Neural cell (in vitro differentiated cells): ENCODE measurements at regions not wholly inside any gene's neighbourhood (a gene's known extent, or its start where the extent isn't known, plus 50 kb on each side); places are given as distances from the start of the nearest gene placed in this dataset.

Source experiments
- H2AFZ ChIP-seq: fragments of 200-600, 300-800 bp; sonication (generic), shearing (Covaris generic); 2 replicates; pipeline ENCODE4 v1.6.0; 2014; ENCODE audit warnings: low read depth, mild to moderate bottlenecking, antibody characterized with exemption, low read length, moderate library complexity
- H3F3A ChIP-seq: fragments of 200-600 bp; shearing (Covaris generic); 2 replicates; pipeline ENCODE4 v1.6.1; 2016; ENCODE audit warnings: mild to moderate bottlenecking, moderate library complexity, mixed read lengths, antibody characterized with exemption, low read length; ENCODE audit not compliant: insufficient read depth, poor library complexity, severe bottlenecking
- H3K27ac ChIP-seq: fragments of 200-600, 300-800 bp; sonication (generic), shearing (Covaris generic); 2 replicates; pipeline ENCODE4 v1.5.1; 2014; ENCODE audit warnings: mild to moderate bottlenecking, low read length, moderate library complexity
- H3K27me3 ChIP-seq: fragments of 300-800, 200-600 bp; sonication (generic), shearing (Covaris generic); 2 replicates; pipeline ENCODE4 v1.6.0; 2014; ENCODE audit warnings: mild to moderate bottlenecking, low read depth, low read length, moderate library complexity; ENCODE audit not compliant: insufficient read depth
- H3K36me3 ChIP-seq: fragments of 300-800, 200-600 bp; sonication (generic), shearing (Covaris generic); 2 replicates; pipeline ENCODE4 v1.5.1; 2014; ENCODE audit warnings: mild to moderate bottlenecking, antibody characterized with exemption, low read length, moderate library complexity; ENCODE audit not compliant: insufficient read depth
- H3K4me2 ChIP-seq: fragments of 300-800, 200-600 bp; sonication (generic), shearing (Covaris generic); 2 replicates; pipeline ENCODE4 v1.6.0; 2014; ENCODE audit warnings: mild to moderate bottlenecking, low read length
- H3K4me3 ChIP-seq: fragments of 300-800, 200-600 bp; sonication (generic), shearing (Covaris generic); 2 replicates; pipeline ENCODE4 v1.5.1; 2014; ENCODE audit warnings: mild to moderate bottlenecking, low read length, moderate library complexity
- H3K79me2 ChIP-seq: fragments of 200-600 bp; shearing (Covaris generic); replicated peaks from 2 replicates; pipeline ENCODE4 v1.6.0; 2014; ENCODE audit warnings: mild to moderate bottlenecking, low read length, moderate library complexity; ENCODE audit not compliant: insufficient read depth
- H3K9ac ChIP-seq: fragments of 300-800, 200-600 bp; sonication (generic), shearing (Covaris generic); 2 replicates; pipeline ENCODE4 v1.6.1; 2016; ENCODE audit warnings: mild to moderate bottlenecking, low read length, mixed read lengths
- H3K9me2 ChIP-seq: fragments of 200-600 bp; shearing (Covaris generic); 2 replicates; pipeline ENCODE4 v1.6.1; 2016; ENCODE audit warnings: mild to moderate bottlenecking, low read length, mixed read lengths; ENCODE audit not compliant: insufficient read depth
- H3K9me3 ChIP-seq: fragments of 200-600, 300-800 bp; sonication (generic), shearing (Covaris generic); 2 replicates; pipeline ENCODE4 v1.6.1; 2016; ENCODE audit warnings: mild to moderate bottlenecking, mixed run types, low read length, moderate library complexity, mixed read lengths
- H4K20me1 ChIP-seq: fragments of 200-600 bp; shearing (Covaris generic); 2 replicates; pipeline ENCODE4 v1.6.1; 2016; ENCODE audit warnings: mild to moderate bottlenecking, mixed run types; ENCODE audit not compliant: insufficient read depth
- EP300 ChIP-seq: fragments of 450-650 bp; conservative IDR thresholded peaks from 2 replicates; pipeline ENCODE4 v1.6.1; 2014; ENCODE audit warnings: antibody characterized with exemption, mild to moderate bottlenecking, moderate library complexity; ENCODE audit not compliant: poor library complexity, severe bottlenecking
- EZH2 ChIP-seq: fragments of 200-600, 300-800 bp; shearing (Covaris generic), sonication (generic); IDR thresholded peaks from 2 replicates; pipeline ENCODE4 v1.6.1; 2014; ENCODE audit warnings: antibody characterized with exemption, low read length, borderline replicate concordance, mild to moderate bottlenecking; ENCODE audit not compliant: insufficient read depth, poor library complexity, severe bottlenecking
- MXI1 ChIP-seq: fragments of 450-650 bp; conservative IDR thresholded peaks from 2 replicates; pipeline ENCODE4 v1.6.1; 2014; ENCODE audit warnings: antibody characterized with exemption, mild to moderate bottlenecking; ENCODE audit not compliant: poor library complexity, severe bottlenecking
- POLR2AphosphoS5 ChIP-seq: IDR thresholded peaks from 2 replicates; pipeline ENCODE4 v1.6.1; 2012
- RAD21 ChIP-seq: fragments of 450-650 bp; conservative IDR thresholded peaks from 2 replicates; pipeline ENCODE4 v1.6.1; 2014; ENCODE audit warnings: antibody characterized with exemption, mild to moderate bottlenecking, moderate library complexity
- SMC3 ChIP-seq: fragments of 450-650 bp; conservative IDR thresholded peaks from 2 replicates; pipeline ENCODE4 v1.6.1; 2014; ENCODE audit warnings: antibody characterized with exemption, mild to moderate bottlenecking, moderate library complexity; ENCODE audit not compliant: poor library complexity
- TAF1 ChIP-seq: IDR thresholded peaks from 2 replicates; pipeline ENCODE4 v1.6.1; 2012; ENCODE audit warnings: low read depth
- TF ChIP-seq, protein P1 (sequence below): IDR thresholded peaks from 2 replicates; pipeline ENCODE4 v1.6.1; 2012; ENCODE audit warnings: borderline replicate concordance
- TF ChIP-seq, protein P2 (sequence below): fragments of 450-650 bp; IDR thresholded peaks from 2 replicates; pipeline ENCODE4 v1.5.1; 2014; ENCODE audit warnings: antibody characterized with exemption, mild to moderate bottlenecking, moderate library complexity; ENCODE audit not compliant: poor library complexity, severe bottlenecking

DNA sequence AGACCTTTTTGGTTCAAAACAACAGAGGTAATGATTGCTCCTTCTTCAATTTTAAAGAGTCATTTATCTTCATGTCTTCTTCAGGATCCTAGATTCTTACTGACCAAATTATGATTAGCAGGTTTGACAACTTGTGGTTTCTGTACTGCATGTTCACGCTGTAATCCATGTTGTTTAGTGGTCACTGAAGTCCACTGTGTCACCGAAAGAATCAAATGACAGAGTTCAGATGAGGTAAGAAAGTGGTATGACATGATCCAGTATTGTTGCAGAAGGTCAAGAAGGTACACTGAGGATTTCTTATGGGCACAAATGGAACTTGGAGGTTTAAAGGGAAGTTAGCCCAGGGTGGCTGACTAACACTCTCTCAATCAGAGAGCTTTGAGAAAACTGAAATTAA, 649.2 kb downstream of the EFNA5 start:
- no peaks in the 10 kb centered on the region for H4K20me1 ChIP-seq
- no peaks in the 10 kb centered on the region for H3K27me3 ChIP-seq
- no peaks in the 10 kb centered on the region for H3K36me3 ChIP-seq
- no peak overlapping the region for H3K4me3 ChIP-seq
- no peaks in the 10 kb centered on the region for H3K9me3 ChIP-seq
- no peaks in the 10 kb centered on the region for H3K9me2 ChIP-seq
- no peaks in the 10 kb centered on the region for H3F3A ChIP-seq
- TF ChIP-seq POLR2AphosphoS5 (no peak), SMC3 (no peak), MXI1 (no peak), RAD21 (no peak), EP300 (no peak), TAF1 (no peak), EZH2 (no peak)
- TF ChIP-seq, protein P1, sequence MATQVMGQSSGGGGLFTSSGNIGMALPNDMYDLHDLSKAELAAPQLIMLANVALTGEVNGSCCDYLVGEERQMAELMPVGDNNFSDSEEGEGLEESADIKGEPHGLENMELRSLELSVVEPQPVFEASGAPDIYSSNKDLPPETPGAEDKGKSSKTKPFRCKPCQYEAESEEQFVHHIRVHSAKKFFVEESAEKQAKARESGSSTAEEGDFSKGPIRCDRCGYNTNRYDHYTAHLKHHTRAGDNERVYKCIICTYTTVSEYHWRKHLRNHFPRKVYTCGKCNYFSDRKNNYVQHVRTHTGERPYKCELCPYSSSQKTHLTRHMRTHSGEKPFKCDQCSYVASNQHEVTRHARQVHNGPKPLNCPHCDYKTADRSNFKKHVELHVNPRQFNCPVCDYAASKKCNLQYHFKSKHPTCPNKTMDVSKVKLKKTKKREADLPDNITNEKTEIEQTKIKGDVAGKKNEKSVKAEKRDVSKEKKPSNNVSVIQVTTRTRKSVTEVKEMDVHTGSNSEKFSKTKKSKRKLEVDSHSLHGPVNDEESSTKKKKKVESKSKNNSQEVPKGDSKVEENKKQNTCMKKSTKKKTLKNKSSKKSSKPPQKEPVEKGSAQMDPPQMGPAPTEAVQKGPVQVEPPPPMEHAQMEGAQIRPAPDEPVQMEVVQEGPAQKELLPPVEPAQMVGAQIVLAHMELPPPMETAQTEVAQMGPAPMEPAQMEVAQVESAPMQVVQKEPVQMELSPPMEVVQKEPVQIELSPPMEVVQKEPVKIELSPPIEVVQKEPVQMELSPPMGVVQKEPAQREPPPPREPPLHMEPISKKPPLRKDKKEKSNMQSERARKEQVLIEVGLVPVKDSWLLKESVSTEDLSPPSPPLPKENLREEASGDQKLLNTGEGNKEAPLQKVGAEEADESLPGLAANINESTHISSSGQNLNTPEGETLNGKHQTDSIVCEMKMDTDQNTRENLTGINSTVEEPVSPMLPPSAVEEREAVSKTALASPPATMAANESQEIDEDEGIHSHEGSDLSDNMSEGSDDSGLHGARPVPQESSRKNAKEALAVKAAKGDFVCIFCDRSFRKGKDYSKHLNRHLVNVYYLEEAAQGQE, result no peak
- TF ChIP-seq, protein P2, sequence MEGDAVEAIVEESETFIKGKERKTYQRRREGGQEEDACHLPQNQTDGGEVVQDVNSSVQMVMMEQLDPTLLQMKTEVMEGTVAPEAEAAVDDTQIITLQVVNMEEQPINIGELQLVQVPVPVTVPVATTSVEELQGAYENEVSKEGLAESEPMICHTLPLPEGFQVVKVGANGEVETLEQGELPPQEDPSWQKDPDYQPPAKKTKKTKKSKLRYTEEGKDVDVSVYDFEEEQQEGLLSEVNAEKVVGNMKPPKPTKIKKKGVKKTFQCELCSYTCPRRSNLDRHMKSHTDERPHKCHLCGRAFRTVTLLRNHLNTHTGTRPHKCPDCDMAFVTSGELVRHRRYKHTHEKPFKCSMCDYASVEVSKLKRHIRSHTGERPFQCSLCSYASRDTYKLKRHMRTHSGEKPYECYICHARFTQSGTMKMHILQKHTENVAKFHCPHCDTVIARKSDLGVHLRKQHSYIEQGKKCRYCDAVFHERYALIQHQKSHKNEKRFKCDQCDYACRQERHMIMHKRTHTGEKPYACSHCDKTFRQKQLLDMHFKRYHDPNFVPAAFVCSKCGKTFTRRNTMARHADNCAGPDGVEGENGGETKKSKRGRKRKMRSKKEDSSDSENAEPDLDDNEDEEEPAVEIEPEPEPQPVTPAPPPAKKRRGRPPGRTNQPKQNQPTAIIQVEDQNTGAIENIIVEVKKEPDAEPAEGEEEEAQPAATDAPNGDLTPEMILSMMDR, result no peak
- no peak overlapping the region for H2AFZ ChIP-seq
- H3K79me2 ChIP-seq, result no peaks in the 10 kb centered on the region
- no peak overlapping the region for H3K9ac ChIP-seq
- no peak overlapping the region for H3K4me2 ChIP-seq
- H3K27ac ChIP-seq, result no peak overlapping the region

DNA sequence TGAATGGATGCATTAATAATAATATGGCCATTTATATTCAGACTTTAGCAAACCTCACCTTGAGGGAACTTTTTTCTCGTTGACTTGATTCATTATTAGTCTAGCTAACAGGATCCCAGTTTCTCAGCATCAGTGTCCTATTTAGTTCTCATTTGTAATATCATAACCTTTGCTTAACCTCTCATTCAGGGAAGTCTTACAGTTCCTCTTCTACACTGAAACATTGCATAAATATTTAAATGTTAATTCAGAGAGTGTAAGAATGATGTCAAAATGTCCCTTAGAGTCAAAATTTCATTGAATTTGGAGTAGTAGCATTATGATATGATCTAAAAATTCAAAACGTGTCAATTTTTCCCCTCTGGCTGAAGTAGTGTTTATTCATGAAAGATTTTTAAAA, 650.1 kb downstream of the EFNA5 start:
- Histone ChIP-seq H3K9ac (no peak overlapping the region), H3K27ac (no peak overlapping the region), H3K27me3 (no peaks in the 10 kb centered on the region), H3K9me2 (no peaks in the 10 kb centered on the region), H3K9me3 (no peaks in the 10 kb centered on the region), H3K79me2 (no peaks in the 10 kb centered on the region), H3K4me3 (no peak overlapping the region), H2AFZ (no peak overlapping the region), H4K20me1 (no peaks in the 10 kb centered on the region), H3F3A (no peaks in the 10 kb centered on the region), H3K36me3 (no peaks in the 10 kb centered on the region), H3K4me2 (no peak overlapping the region)
- no peak for TF ChIP-seq POLR2AphosphoS5
- TF ChIP-seq, protein P2, result no peak
- TF ChIP-seq, protein P1, result no peak
- TF ChIP-seq SMC3, result no peak
- TF ChIP-seq EZH2, result no peak
- no peak for TF ChIP-seq RAD21
- TF ChIP-seq MXI1, result no peak
- TF ChIP-seq TAF1, result no peak
